ENCODE measurements at regions not wholly inside any gene's neighbourhood (a gene's known extent, or its start where the extent isn't known, plus 50 kb on each side); places are given as distances from the start of the nearest gene placed in this dataset.

- no peaks in the 10 kb centered on the region for H3K36me3 ChIP-seq (replicated peaks; ENCODE audit: insufficient read depth, low read depth)
- H3K9me2 ChIP-seq (replicated peaks; ENCODE audit: insufficient read depth): no peaks in the 10 kb centered on the region
- WGBS (ENCODE audit: low lambda C conversion rate, missing lambda C conversion rate): 94% methylated on average over 2 of the region's 2 CpGs
- H4K20me1 ChIP-seq (ENCODE audit: insufficient read depth, poor library complexity, severe bottlenecking): no peaks in the 10 kb centered on the region
- H2AFZ ChIP-seq: no peak overlapping the region
- H3K27ac ChIP-seq: no peak overlapping the region
- no peaks in the 10 kb centered on the region for H3K27me3 ChIP-seq
- no peak overlapping the region for H3K4me3 ChIP-seq
- no peaks in the 10 kb centered on the region for H3K9me3 ChIP-seq (ENCODE audit: low read depth)
- no peaks in the 10 kb centered on the region for H3K4me1 ChIP-seq (ENCODE audit: insufficient read depth)
- H3K4me2 ChIP-seq: no peak overlapping the region
- DNase-seq (ENCODE audit: low spot score): no peak
- no peaks in the 10 kb centered on the region for H3K79me2 ChIP-seq
- TF ChIP-seq EZH2 (IDR thresholded peaks at IDR 0.05; ENCODE audit: borderline replicate concordance) (no peak), CTCF (IDR thresholded peaks at IDR 0.05; ENCODE audit: poor library complexity) (no peak), EZH2phosphoT487 (IDR thresholded peaks at IDR 0.05; ENCODE audit: low read depth, severe bottlenecking, unreplicated experiment) (no peak)
Observed at GRCh38 chr12:42834062-42834461, 244.5 kb upstream of the PRICKLE1 start.

GRCh38 chr12:42828836-42829235 lies 239.3 kb upstream of the PRICKLE1 start:
- no peak overlapping the region for H3K4me3 ChIP-seq
- H3K36me3 ChIP-seq (replicated peaks; ENCODE audit: insufficient read depth, low read depth): no peaks in the 10 kb centered on the region
- H3K9me2 ChIP-seq (replicated peaks; ENCODE audit: insufficient read depth): no peaks in the 10 kb centered on the region
- H2AFZ ChIP-seq: no peak overlapping the region
- TF ChIP-seq EZH2phosphoT487 (IDR thresholded peaks at IDR 0.05; ENCODE audit: low read depth, severe bottlenecking, unreplicated experiment): no peak
- no peaks in the 10 kb centered on the region for H3K27me3 ChIP-seq
- H3K79me2 ChIP-seq: no peaks in the 10 kb centered on the region
- H3K4me1 ChIP-seq (ENCODE audit: insufficient read depth): no peaks in the 10 kb centered on the region
- 98% methylated on average over 4 of the region's 4 CpGs for WGBS (ENCODE audit: low lambda C conversion rate, missing lambda C conversion rate)
- H3K9me3 ChIP-seq (ENCODE audit: low read depth): no peaks in the 10 kb centered on the region
- H3K4me2 ChIP-seq: no peak overlapping the region
- H4K20me1 ChIP-seq (ENCODE audit: insufficient read depth, poor library complexity, severe bottlenecking): no peaks in the 10 kb centered on the region
- H3K27ac ChIP-seq: no peak overlapping the region
- no peak for DNase-seq (ENCODE audit: low spot score)

GRCh38 chr12:42824327-42824726 lies 234.8 kb upstream of the PRICKLE1 start:
- no peaks in the 10 kb centered on the region for H3K79me2 ChIP-seq
- no peak overlapping the region for H3K4me3 ChIP-seq
- no peaks in the 10 kb centered on the region for H3K27me3 ChIP-seq
- no peaks in the 10 kb centered on the region for H3K36me3 ChIP-seq (replicated peaks; ENCODE audit: insufficient read depth, low read depth)
- no peaks in the 10 kb centered on the region for H3K9me2 ChIP-seq (replicated peaks; ENCODE audit: insufficient read depth)
- H4K20me1 ChIP-seq (ENCODE audit: insufficient read depth, poor library complexity, severe bottlenecking): no peaks in the 10 kb centered on the region
- H3K4me1 ChIP-seq (ENCODE audit: insufficient read depth): no peaks in the 10 kb centered on the region
- TF ChIP-seq EZH2phosphoT487 (IDR thresholded peaks at IDR 0.05; ENCODE audit: low read depth, severe bottlenecking, unreplicated experiment) (no peak), CTCF (IDR thresholded peaks at IDR 0.05; ENCODE audit: poor library complexity) (no peak), EZH2 (IDR thresholded peaks at IDR 0.05; ENCODE audit: borderline replicate concordance) (no peak)
- H3K9me3 ChIP-seq (ENCODE audit: low read depth): no peaks in the 10 kb centered on the region
- H3K27ac ChIP-seq: no peak overlapping the region
- no peak overlapping the region for H3K4me2 ChIP-seq
- 97% methylated on average over 2 of the region's 2 CpGs for WGBS (ENCODE audit: low lambda C conversion rate, missing lambda C conversion rate)
- no peak overlapping the region for H2AFZ ChIP-seq
- no peak for DNase-seq (ENCODE audit: low spot score)

- Histone ChIP-seq H3K27me3 (no peaks in the 10 kb centered on the region), H3K36me3 (replicated peaks; ENCODE audit: insufficient read depth, low read depth) (no peaks in the 10 kb centered on the region), H3K4me1 (ENCODE audit: insufficient read depth) (no peaks in the 10 kb centered on the region), H4K20me1 (ENCODE audit: insufficient read depth, poor library complexity, severe bottlenecking) (no peaks in the 10 kb centered on the region), H3K4me2 (no peak overlapping the region), H3K9me2 (replicated peaks; ENCODE audit: insufficient read depth) (no peaks in the 10 kb centered on the region), H3K27ac (no peak overlapping the region), H3K4me3 (no peak overlapping the region), H3K79me2 (no peaks in the 10 kb centered on the region), H2AFZ (no peak overlapping the region), H3K9me3 (ENCODE audit: low read depth) (no peaks in the 10 kb centered on the region)
- no peak for DNase-seq (ENCODE audit: low spot score)
- TF ChIP-seq EZH2 (IDR thresholded peaks at IDR 0.05; ENCODE audit: borderline replicate concordance) (no peak), EZH2phosphoT487 (IDR thresholded peaks at IDR 0.05; ENCODE audit: low read depth, severe bottlenecking, unreplicated experiment) (no peak), CTCF (IDR thresholded peaks at IDR 0.05; ENCODE audit: poor library complexity) (no peak)
Observed at GRCh38 chr12:42823679-42824078, 234.1 kb upstream of the PRICKLE1 start.
